ENCODE measurements at regions not wholly inside any gene's neighbourhood (a gene's known extent, or its start where the extent isn't known, plus 50 kb on each side); places are given as distances from the start of the nearest gene placed in this dataset.

GRCh38 chr20:39144757-39145156, 182.6 kb downstream of the DHX35 start:
- no peak for DNase-seq
- Histone ChIP-seq H3K36me3 (ENCODE audit: control insufficient read depth in 2 of 3, insufficient read depth in 3 of 3, low read length in 3 of 3) (no peaks in the 10 kb centered on the region), H3K9ac (ENCODE audit: low read length in 3 of 3) (no peak overlapping the region), H3K4me1 (ENCODE audit: control insufficient read depth in 2 of 3, insufficient read depth in 2 of 3, low read depth in 1 of 3, low read length in 3 of 3) (no peaks in the 10 kb centered on the region), H3K9me3 (ENCODE audit: control insufficient read depth in 2 of 3, insufficient read depth in 1 of 3, low read length in 3 of 3) (no peaks in the 10 kb centered on the region), H3K27me3 (ENCODE audit: control insufficient read depth, insufficient read depth, low read length) (no peaks in the 10 kb centered on the region), H3K4me3 (ENCODE audit: low read length in 3 of 3) (no peak overlapping the region), H3K27ac (ENCODE audit: low read depth in 2 of 2, low read length in 2 of 2) (no peak overlapping the region)
- intact Hi-C loops (cut with DNase I): no loop called here
- TF ChIP-seq CTCF (IDR thresholded peaks at IDR 0.05; ENCODE audit: borderline replicate concordance, extremely low read depth, insufficient read depth): no peak
- no peak for FAIRE-seq

- Histone ChIP-seq H3K4me1 (ENCODE audit: control insufficient read depth in 2 of 3, insufficient read depth in 2 of 3, low read depth in 1 of 3, low read length in 3 of 3) (peaks cover 0 to 8% (median 0%) of the 10 kb centered on the region in 3 donors), H3K9ac (ENCODE audit: low read length in 3 of 3) (no peak overlapping the region), H3K9me3 (ENCODE audit: control insufficient read depth in 2 of 3, insufficient read depth in 1 of 3, low read length in 3 of 3) (no peaks in the 10 kb centered on the region), H3K36me3 (ENCODE audit: control insufficient read depth in 2 of 3, insufficient read depth in 3 of 3, low read length in 3 of 3) (no peaks in the 10 kb centered on the region), H3K27ac (ENCODE audit: low read depth in 2 of 2, low read length in 2 of 2) (no peak overlapping the region), H3K4me3 (ENCODE audit: low read length in 3 of 3) (no peak overlapping the region), H3K27me3 (ENCODE audit: control insufficient read depth, insufficient read depth, low read length) (no peaks in the 10 kb centered on the region)
- FAIRE-seq (no peak), DNase-seq (no peak)
- TF ChIP-seq CTCF (IDR thresholded peaks at IDR 0.05; ENCODE audit: borderline replicate concordance, extremely low read depth, insufficient read depth): no peak
- intact Hi-C loops (cut with DNase I): no loop called here
These were observed 180.4 kb downstream of the DHX35 start for GRCh38 chr20:39142407-39143096.

GRCh38 chr20:39137299-39137698, 175.2 kb downstream of the DHX35 start:
- no peak for DNase-seq
- Histone ChIP-seq H3K27ac (ENCODE audit: low read depth in 2 of 2, low read length in 2 of 2) (no peak overlapping the region), H3K9me3 (ENCODE audit: control insufficient read depth in 2 of 3, insufficient read depth in 1 of 3, low read length in 3 of 3) (no peaks in the 10 kb centered on the region), H3K4me1 (ENCODE audit: control insufficient read depth in 2 of 3, insufficient read depth in 2 of 3, low read depth in 1 of 3, low read length in 3 of 3) (peaks cover 0 to 8% (median 0%) of the 10 kb centered on the region in 3 donors), H3K9ac (ENCODE audit: low read length in 3 of 3) (no peak overlapping the region), H3K27me3 (ENCODE audit: control insufficient read depth, insufficient read depth, low read length) (no peaks in the 10 kb centered on the region), H3K36me3 (ENCODE audit: control insufficient read depth in 2 of 3, insufficient read depth in 3 of 3, low read length in 3 of 3) (no peaks in the 10 kb centered on the region), H3K4me3 (ENCODE audit: low read length in 3 of 3) (no peak overlapping the region)
- FAIRE-seq: no peak
- intact Hi-C loops (cut with DNase I): no loop called here
- no peak for TF ChIP-seq CTCF (IDR thresholded peaks at IDR 0.05; ENCODE audit: borderline replicate concordance, extremely low read depth, insufficient read depth)

GRCh38 chr20:39136798-39137197, 174.7 kb downstream of the DHX35 start:
- FAIRE-seq (no peak), DNase-seq (peak in 4 of 5 donors; percentile 30 to 64 (median 39))
- peaks cover 0 to 8% (median 0%) of the 10 kb centered on the region in 3 donors for H3K4me1 ChIP-seq (ENCODE audit: control insufficient read depth in 2 of 3, insufficient read depth in 2 of 3, low read depth in 1 of 3, low read length in 3 of 3)
- intact Hi-C loops (cut with DNase I): no loop called here
- no peak overlapping the region for H3K9ac ChIP-seq (ENCODE audit: low read length in 3 of 3)
- no peak overlapping the region for H3K4me3 ChIP-seq (ENCODE audit: low read length in 3 of 3)
- no peaks in the 10 kb centered on the region for H3K36me3 ChIP-seq (ENCODE audit: control insufficient read depth in 2 of 3, insufficient read depth in 3 of 3, low read length in 3 of 3)
- no peaks in the 10 kb centered on the region for H3K27me3 ChIP-seq (ENCODE audit: control insufficient read depth, insufficient read depth, low read length)
- H3K27ac ChIP-seq (ENCODE audit: low read depth in 2 of 2, low read length in 2 of 2): no peak overlapping the region
- no peak for TF ChIP-seq CTCF (IDR thresholded peaks at IDR 0.05; ENCODE audit: borderline replicate concordance, extremely low read depth, insufficient read depth)
- H3K9me3 ChIP-seq (ENCODE audit: control insufficient read depth in 2 of 3, insufficient read depth in 1 of 3, low read length in 3 of 3): no peaks in the 10 kb centered on the region

Data from kidney (tissue), 13 donors.